SU-DHL-6 (cell line): ENCODE measurements at regions not wholly inside any gene's neighbourhood (a gene's known extent, or its start where the extent isn't known, plus 50 kb on each side); places are given as distances from the start of the nearest gene placed in this dataset.

Source experiments
- CTCF ChIP-seq: fragments of 200-600 bp; sonication (generic); IDR thresholded peaks from one replicate; pipeline ENCODE4 v1.5.1; 2017; ENCODE audit warnings: antibody characterized with exemption, mild to moderate bottlenecking, low read length, moderate library complexity; ENCODE audit not compliant: insufficient read depth, poor library complexity, severe bottlenecking
- EZH2phosphoT487 ChIP-seq: fragments of 200-600 bp; sonication (generic), shearing (Covaris generic); conservative IDR thresholded peaks from 2 replicates; pipeline ENCODE4 v1.6.1; 2018; ENCODE audit warnings: mild to moderate bottlenecking, antibody characterized with exemption, low read length, moderate library complexity, mixed read lengths

GRCh38 chr18:76691800-76692199 lies 130.6 kb upstream of the ZNF236 start:
- no peak for TF ChIP-seq CTCF
- no peak for TF ChIP-seq EZH2phosphoT487
